ENCODE measurements at regions not wholly inside any gene's neighbourhood (a gene's known extent, or its start where the extent isn't known, plus 50 kb on each side); places are given as distances from the start of the nearest gene placed in this dataset.

DNA sequence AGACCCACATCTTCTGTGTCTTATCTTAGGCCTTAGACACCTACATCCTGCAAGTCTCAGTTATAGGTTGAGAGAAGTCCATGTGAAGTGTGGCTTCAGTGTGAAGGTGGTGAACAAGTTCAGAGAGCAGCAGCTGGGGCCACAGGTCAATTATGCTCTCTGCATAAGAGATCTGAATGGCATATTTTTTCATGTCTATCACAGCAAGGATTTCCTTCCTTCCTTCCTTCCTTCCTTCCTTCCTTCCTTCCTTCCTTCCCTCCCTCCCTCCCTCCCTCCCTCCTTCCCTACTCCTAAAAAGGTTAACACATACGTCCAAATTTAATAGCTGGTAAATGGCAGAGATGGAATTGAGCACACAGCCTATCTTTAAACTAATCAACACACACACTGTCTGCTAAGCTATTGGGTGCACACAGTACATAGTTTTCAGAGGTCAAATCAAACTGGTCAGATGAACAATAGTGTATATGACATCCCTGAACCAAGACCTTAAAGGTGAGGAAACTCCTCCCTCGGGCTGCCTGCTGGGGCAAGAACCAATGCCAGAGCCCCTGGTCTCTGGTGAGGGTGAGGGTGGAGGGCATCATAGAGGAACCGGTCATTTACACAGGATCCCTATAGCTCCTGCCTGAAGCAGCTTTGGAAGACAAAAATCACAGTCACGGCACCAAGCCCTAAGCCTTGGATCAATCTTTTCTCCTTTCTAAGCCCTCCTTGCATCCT, 240.9 kb downstream of the ICOS start:
- no peak for DNase-seq (ENCODE audit: low read depth in 2 of 2)

DNA sequence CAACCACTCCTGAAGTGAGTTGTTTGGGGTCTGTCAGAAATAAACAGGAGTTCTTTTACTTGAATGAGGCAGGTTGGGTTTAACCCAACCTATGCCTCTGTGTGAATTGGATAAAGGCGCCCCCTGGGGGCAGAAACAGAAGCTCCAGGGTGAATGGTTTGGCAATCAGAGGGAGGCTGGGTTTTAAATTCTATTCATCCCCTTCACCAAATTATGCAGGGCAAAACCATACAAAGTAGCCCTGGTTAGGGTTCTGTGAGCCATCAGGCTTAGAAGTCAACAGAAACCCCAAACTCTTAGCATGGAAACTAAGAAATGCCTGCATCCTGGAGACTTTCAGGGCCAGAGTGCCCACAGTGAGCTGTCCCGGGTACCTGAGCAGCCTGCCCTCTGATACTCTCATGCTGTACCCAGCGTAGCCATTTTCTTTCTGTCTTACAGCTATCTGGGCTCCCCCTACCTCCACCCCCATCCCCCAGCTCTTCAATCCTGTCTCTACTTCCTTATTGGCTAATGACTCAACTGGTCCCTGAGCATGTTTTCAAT, 241.5 kb downstream of the ICOS start:
- DNase-seq (ENCODE audit: low read depth in 2 of 2): peak in 1 of 2 experiments; percentile 1

DNA sequence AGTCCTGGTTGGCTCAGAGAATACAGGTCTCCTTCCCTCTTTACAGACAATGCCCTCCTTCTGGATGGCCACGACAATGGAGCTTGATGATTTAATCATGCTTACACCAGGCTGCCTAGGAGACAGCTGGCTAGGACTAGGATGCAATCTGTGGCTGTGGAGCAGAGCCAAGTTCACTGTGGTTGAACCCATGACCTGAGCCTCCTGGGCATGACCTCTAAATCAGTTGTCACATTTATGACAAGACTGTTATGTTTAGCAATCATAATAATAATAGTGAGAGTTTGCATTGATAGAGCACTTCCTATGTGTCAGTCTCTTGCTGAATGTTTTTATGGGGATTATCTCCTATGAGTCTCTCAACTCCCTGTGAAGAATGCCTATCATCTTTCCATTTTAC, 244.1 kb downstream of the ICOS start:
- DNase-seq (ENCODE audit: low read depth in 2 of 2): no peak

DNA sequence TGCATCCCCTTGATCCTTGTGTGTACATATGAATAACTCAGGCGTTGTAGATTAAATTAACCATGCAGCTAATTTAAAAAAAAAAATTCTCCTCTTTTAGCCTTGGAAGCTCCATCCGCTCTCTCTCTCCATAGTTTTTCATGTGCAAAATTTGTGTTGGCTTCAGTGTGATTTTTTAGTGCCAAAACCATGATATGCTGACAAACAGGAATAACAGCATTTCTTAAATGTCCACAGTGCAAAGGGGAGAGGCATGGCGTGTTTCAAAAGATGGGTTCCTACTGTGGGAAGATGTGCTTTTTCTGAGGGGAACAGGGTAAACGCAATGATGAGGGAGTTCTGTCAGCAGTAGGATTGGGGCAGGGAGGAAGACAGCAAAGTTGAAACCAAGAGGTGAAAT, 247.0 kb downstream of the ICOS start:
- no peak for DNase-seq (ENCODE audit: low read depth in 2 of 2)

DNA sequence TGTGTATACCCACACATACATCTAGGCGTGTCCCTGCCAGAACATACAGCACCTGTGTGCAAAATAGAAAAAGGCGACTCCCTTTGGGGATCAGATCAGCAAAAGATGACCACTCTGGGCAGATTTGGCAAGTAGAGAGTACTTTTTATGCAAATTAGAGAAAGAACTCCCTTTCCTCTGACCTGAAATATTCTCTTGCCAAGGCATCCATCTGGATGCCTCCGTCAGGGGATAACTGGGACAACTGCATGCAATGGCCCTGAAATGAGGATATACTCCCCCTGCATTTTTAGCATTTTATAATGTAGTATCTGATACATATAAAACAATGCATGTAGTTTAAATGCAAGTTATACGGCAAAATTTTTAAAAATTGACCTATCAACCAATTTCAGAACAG, 247.7 kb downstream of the ICOS start:
- no peak for DNase-seq (ENCODE audit: low read depth in 2 of 2)

DNA sequence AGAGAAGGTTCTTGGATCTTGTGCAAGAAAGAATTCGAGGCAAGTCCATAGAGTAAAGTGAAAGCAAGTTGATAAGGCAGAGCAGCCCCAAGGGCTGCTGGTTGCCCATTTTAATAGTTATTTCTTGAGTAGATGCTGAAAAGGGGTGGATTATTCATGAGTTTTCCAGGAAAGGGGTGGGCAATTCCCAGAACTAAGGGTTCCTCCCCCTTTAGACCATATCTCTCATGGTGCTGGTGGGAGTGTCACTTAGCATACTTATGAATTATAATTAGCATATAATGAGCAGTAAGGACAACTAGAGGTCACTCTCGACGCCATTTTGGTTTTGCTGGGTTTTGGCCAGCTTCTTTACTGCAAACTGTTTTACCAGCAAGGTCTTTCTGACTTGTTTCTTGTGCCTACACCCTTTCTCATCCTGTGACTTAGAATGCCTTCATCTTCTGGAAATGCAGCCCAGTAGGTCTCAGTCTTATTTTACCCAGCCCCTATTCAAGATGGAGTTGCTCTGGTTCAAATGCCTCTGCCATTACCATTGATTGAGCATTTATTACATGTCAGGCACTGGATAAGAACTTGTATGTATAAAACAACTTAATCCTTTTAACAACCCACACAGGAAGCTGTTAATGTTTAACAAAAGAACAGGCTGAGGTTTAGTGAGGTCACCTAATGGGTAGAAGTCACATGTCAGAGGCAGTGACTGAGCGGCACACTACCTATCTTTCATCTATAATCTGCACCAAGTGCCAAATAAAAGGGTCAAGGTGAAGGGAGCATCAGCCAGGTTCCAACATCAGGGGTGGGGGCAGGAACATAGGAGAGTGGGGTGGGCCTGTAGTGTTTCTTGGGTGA, 250.9 kb downstream of the ICOS start:
- DNase-seq (ENCODE audit: low read depth in 2 of 2): no peak

DNA sequence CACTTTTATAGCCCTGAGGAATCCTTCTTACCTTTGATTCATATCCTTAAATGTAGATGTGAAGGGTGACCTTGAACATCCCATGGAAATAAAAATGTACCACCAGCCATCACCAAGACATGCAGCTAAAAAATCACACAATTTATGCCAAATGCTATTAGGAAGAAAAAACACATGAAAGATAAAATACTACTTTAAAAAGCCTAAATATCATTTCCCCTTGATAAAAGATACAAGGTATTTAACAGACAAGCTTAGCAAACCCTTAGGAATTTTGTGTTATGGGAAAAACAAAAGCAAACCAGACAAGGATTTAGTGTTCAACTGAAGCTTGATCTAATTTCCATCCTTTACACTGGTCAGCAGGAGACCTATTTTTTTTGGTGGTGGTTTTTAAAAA, 255.0 kb downstream of the ICOS start:
- no peak for DNase-seq (ENCODE audit: low read depth in 2 of 2)

DNA sequence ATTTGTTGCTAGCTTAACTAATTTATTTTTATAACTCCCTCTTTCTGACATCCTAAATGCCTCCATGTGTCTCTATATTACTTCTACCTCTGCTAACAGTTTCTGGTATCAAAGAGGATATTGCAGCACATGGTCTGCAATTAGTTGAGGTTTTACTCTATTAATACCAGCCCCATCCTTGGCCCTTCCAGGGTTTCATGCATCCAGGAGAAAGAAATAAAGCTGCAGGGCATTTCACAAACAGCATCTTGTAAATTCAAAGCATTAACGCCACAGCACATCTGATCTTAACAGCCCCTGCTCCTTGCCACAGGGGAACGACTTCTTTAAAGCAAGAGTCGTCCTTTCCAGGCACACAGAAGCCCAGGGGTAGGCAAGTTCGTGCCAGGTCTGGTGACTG, 258.9 kb downstream of the ICOS start:
- no peak for DNase-seq (ENCODE audit: low read depth in 2 of 2)

DNA sequence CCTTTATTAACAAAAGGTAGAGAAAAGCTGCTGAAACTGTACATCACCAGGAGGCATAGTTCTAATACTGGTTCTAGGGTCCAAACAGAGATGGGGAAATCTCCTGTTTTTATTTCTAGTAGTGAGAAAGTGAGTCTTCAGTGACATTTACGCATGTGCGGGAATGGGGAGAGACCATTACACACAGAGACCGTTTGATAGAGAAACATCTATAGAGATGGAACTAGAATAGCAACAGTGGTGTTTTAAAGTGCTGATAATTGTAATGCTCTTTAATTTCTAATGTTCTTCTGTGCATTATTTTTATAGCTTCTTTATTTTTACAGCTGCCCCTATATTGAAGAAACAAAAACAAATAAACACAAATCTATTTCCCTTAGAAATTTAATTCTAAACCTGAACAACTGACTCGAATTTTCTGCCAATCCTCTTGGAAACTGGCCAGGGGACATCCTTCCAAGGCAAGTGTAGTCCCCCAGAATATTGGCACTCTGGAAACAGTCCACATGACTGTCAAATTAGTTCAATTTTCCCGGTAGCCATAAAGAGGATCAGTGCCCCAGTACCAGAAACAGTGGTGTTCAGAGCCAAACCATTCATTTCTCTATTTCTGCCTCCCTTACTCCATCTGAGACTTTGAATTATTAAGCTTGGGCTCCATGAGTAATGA, 260.9 kb downstream of the ICOS start:
- DNase-seq (ENCODE audit: low read depth in 2 of 2): no peak

DNA sequence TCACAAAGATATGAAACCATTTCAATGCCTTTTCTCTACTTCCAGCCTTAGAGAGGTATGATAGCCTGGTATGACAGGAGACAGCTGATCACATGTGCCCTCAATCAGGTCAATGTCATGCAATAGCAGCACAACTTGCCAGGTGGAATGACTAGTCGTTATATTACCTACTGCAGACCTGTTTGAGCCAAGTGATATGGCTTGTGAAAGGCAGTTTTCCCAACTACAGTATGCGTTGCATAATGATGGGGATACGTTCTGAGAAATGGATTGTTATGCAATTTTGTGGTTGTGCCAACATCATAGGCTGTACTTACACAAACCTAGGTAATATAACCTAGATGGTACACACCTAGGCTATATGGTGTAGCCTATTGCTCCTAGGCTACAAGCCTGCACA, 262.8 kb downstream of the ICOS start:
- no peak for DNase-seq (ENCODE audit: low read depth in 2 of 2)

DNA sequence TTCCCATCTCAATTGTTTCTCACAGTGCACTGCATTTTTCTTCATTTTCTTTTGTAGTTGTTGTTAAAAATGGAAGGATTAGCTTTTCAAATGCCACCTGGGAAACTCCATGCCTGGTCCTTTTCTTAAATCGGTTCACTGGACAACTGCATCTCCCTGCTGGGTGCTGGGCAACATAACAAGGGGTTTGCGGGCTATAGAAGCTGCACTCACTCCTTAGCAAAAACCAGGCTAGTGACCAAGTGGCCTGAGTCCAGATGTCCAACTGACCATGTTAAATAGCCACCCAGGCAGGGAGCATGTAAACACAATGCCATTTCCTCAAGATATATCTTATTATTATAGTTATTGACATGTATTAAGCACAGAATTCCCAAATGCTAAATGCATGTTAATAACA, 264.9 kb downstream of the ICOS start:
- no peak for DNase-seq (ENCODE audit: low read depth in 2 of 2)

DNA sequence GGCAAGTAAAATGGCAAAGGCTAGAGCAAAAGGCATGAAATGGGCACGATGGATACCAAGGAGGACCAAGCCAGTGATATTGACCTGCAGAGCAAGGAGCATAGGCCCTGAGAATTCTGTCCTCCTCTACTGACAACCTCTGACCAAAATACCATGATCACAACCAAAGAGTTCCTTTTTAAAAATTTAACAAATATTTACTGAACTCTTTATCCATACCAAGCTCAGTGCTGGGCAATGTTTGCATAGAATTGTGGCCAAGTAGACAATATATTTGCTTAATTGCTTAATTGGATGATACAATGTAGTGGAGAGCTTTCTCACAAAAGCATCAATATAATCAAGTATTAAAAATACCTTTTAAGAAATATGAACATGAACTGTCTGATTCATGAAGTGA, 265.7 kb downstream of the ICOS start:
- DNase-seq (ENCODE audit: low read depth in 2 of 2): no peak

DNA sequence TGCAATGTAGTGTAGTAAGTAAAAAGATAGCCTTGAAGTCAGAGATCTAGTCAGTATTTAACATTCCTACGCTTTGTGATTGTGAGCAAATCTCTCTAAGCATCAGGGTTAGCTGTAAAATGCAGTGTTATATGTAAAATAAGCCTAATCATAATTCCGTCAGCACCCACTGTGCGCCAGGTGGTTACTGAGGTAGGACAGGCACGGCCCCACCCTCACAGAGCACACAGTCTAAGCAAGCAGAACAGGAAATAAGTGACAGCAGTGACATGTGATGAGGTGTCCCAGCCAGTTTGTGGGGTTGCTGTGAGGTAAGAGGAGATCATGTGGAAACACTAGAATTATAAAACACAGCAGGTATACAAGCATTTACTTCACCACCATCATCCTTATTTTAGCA, 267.1 kb downstream of the ICOS start:
- DNase-seq (ENCODE audit: low read depth in 2 of 2): no peak

DNA sequence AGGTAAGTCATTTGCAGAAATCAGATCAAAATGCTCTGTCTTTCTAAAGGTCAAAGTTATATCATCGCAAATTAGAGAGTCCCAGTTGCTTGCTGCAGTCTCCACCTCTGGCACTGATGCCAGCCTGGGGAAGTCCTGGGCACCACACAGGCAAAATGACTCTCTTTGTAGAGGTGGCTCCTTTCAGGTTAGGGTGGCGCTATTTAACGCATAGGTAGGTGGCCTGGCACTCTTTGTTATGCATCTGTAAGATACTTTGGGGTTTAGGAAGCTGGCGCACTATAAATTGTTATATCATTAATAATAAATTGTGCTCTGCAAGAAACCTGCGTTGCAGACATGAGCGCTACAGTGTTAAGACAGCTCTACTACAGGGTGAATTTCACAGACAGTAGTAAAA, 268.5 kb downstream of the ICOS start:
- no peak for DNase-seq (ENCODE audit: low read depth in 2 of 2)

DNA sequence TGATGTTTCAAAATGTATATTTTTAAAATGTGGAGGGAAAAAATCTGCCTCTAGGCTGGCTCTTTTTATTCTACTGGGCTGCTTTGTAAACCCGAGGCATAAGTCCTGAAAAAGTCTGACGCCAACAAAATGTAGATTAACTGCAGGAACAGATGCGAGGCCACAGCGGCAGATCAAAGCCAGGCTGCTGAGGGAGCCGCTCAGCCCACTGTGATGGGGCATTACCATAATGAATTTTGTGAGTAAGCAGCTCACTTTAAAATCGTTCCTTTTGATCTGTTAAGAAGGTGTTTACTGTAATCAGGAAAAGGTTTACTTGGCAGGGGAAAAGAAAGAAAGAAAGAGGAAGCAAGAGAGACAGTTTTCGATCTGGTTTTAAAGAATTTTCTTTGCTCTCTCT, 269.0 kb downstream of the ICOS start:
- DNase-seq (ENCODE audit: low read depth in 2 of 2): no peak

DNA sequence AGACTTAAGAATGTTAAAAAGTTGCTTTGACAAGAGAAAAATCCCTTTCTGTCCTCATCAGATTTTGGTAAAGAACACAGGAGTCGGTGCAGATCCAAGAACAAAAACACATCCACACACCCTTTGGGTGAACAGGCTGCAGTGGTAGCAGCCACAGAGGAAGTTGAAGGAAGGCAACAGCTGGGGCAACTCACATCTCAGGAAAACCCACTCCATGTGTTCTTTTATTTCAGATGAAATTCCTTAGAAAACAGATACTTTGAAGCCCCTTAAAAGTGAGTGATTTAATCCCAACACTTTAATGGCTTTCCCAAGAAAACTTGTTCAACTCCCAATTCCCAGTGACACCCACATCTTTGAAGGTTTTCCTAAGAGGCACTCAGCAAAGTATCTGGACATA, 271.3 kb downstream of the ICOS start:
- DNase-seq (ENCODE audit: low read depth in 2 of 2): no peak

DNA sequence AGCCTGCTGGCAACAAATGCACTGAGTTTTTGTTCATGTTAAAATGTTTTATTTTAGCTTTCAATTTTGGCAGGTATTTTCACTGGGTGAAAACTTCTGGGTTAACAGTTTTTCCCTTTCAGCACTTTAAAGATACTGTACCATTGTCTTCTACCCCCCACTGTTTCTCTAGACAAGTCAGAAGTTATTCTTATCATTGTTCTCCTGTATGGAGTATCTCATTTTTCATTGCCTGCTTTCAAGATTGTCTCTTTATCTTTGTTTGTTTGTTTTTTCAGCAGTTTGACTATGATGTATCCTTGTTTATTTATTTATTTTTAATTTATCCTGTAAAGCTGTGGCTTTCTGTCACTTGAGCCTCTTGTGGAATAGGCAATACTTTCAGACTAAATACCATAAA, 277.0 kb downstream of the ICOS start:
- DNase-seq (ENCODE audit: low read depth in 2 of 2): no peak

DNA sequence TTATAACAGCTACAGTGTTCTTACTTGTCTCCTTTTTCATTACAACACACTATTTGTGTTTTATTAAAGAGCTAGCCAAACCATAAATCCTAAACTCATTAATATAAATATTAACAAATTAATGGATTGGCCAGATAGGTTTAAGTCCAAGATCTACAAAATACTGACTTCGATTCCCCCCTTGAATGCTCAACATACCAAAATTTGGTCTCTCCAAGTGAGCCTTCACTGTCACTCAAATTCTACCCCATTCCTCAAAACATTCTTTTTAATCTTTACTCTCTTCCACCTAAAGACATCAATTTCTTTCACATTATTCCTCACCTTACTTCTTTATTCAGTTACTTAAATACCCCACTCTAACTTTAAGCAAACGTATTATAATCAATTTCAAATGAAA, 281.5 kb downstream of the ICOS start:
- DNase-seq (ENCODE audit: low read depth in 2 of 2): no peak

DNA sequence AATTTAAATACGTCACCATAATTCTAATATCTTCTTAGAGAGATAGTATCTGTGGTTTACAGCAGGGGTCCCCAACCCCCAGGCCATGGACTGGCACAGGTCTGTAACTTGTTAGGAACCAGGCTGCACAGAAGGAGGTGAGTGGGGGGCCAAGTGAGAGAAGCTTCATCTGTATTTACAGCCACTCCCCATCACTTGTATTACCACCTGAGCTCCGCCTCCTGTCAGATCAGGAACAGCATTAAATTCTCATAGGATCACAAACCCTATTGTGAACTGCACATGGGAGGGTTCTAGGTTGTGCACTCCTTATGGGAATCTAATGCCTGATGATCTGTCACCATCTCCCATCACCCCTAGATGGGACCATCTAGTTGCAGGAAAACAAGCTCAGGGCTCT, 282.6 kb downstream of the ICOS start:
- no peak for DNase-seq (ENCODE audit: low read depth in 2 of 2)

DNA sequence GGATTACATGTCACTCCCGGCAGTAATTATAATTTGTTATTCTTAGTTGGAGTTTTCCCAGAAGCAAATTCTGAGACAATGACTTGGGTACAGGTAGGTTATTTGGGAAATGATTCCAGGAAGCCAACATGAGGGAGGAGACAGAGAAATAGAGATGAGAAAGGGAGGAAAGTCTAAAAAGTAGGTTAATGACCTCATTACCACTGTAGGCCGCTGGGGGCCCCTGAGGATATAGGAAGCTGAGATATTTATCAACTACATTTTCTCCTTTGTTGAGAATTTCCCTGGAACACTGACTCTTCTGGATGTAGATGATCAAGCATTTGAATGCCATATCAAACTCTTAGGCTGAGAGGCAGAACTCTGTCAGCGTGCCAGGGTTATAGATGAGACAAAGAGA, 284.3 kb downstream of the ICOS start:
- DNase-seq (ENCODE audit: low read depth in 2 of 2): no peak

DNA sequence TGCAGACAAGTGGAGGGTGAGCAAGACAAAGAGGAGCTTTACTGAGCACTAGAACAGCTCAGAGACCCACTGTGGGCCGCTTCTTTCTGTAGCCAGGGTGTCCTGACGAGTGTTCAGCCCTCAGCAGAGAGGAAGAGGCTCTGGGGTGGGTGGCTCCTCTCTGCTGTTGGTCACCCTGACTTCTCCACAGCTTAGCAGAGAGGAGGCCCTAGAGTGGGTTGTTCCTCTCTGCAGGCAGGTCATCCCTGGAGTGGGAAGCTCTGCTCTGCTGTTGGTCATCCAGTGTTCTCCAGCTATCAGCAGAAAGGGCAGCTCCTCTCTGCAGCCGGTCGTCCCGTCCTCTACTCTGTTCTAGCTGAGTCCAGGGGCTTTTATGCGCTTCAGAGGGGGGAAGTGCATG, 286.5 kb downstream of the ICOS start:
- no peak for DNase-seq (ENCODE audit: low read depth in 2 of 2)

DNA sequence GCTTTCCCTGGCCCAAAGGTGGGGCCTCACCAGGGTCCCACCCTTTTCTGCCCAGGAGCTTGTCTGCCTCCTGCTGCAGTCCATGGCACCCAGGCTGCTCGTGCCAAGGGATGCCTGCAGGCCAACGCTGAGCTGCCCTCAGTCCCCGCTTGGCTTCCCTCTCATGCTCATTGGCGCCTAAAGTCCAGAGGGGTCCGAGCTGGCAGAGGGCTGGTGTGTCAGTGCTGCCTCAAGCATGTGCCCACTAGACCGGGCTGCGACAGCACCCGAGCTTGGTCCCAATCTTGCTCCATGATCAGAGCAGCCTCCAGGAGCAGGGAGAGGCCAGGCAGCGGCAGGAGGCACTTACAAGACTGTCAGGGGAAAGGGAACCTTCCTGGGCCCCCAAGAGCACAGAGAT, 287.0 kb downstream of the ICOS start:
- no peak for DNase-seq (ENCODE audit: low read depth in 2 of 2)

DNA sequence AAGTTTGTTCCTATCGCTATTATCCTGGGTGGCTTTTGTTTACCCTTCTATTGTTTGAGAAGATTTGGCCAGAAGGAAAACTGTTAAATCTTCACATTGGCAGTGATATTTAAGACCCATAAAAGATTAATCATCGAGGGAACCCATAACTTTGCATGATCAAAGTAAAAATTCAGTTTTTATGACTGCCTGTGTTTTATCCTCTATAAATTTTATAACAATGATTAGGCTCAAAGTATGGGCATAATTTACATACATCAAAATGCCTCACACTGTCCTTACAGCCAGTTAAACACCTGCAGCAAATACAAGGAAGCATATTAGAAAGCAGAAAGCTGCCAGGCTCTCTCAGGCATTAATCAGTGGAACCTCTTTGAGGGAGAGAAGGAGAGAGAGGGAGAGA, 289.1 kb downstream of the ICOS start:
- DNase-seq (ENCODE audit: low read depth in 2 of 2): no peak

Measured in fibroblast of skin of left quadriceps (primary cell).